ENCODE measurements at regions not wholly inside any gene's neighbourhood (a gene's known extent, or its start where the extent isn't known, plus 50 kb on each side); places are given as distances from the start of the nearest gene placed in this dataset.

GRCh38 chr20:39135885-39136544 lies 173.9 kb downstream of the DHX35 start:
- no peak for DNase-seq (ENCODE audit: low spot score, unreplicated experiment)
- TF ChIP-seq, protein P1, sequence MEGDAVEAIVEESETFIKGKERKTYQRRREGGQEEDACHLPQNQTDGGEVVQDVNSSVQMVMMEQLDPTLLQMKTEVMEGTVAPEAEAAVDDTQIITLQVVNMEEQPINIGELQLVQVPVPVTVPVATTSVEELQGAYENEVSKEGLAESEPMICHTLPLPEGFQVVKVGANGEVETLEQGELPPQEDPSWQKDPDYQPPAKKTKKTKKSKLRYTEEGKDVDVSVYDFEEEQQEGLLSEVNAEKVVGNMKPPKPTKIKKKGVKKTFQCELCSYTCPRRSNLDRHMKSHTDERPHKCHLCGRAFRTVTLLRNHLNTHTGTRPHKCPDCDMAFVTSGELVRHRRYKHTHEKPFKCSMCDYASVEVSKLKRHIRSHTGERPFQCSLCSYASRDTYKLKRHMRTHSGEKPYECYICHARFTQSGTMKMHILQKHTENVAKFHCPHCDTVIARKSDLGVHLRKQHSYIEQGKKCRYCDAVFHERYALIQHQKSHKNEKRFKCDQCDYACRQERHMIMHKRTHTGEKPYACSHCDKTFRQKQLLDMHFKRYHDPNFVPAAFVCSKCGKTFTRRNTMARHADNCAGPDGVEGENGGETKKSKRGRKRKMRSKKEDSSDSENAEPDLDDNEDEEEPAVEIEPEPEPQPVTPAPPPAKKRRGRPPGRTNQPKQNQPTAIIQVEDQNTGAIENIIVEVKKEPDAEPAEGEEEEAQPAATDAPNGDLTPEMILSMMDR (IDR thresholded peaks at IDR 0.05; ENCODE audit: unreplicated experiment), result no peak
- Mint-ChIP-seq H3K27me3 (peaks cover 41% of the 10 kb centered on the region), H3K36me3 (ENCODE audit: insufficient read depth) (no peaks in the 10 kb centered on the region), H3K9me3 (ENCODE audit: low read depth) (no peaks in the 10 kb centered on the region), H3K27ac (no peak overlapping the region), H3K4me1 (ENCODE audit: low read depth) (no peaks in the 10 kb centered on the region), H3K4me3 (ENCODE audit: low read depth) (no peak overlapping the region)

DNA sequence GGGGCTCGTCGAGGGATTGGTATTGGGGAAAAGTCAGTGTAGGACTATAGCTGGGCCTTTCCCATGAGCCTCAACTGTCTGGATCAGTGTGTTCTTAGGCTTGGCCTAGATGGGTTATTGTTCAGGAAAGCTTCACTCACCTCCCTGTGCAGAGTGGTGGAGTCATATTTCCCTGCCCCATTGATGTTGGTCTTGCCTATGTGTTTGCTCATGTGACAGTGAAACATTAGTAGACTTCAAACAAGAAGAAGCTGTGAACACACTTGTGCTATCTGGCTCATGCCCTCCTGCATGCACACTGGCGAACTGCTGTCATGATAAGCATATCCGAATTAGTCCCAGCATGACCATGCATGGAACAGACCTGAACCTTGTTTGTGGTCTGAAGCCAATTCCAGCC lies 171.1 kb downstream of the DHX35 start:
- no peak for DNase-seq (ENCODE audit: low spot score, unreplicated experiment)
- Mint-ChIP-seq H3K36me3 (ENCODE audit: insufficient read depth) (no peaks in the 10 kb centered on the region), H3K27ac (no peak overlapping the region), H3K27me3 (peaks cover 25% of the 10 kb centered on the region), H3K4me3 (ENCODE audit: low read depth) (no peak overlapping the region), H3K4me1 (ENCODE audit: low read depth) (no peaks in the 10 kb centered on the region), H3K9me3 (ENCODE audit: low read depth) (no peaks in the 10 kb centered on the region)
- TF ChIP-seq, protein P1 (IDR thresholded peaks at IDR 0.05; ENCODE audit: unreplicated experiment), result no peak

DNA sequence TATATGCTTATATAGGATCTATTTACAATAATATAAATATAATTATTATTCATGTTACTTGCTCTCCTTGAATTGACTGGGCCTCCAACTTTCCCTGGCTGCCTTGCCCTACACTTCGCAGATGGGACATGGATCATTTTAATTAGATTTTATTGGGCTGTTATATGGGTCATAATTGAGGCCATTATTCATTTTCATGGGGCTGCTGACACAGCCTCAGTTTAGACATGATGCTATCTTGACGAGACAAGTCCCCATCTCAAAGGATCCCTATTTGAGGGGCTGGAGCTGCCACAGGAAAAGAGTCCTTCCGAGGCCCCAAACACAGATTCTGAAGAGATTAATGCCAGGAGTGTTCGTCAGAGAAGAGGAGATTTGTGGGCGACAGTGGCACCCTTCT lies 170.4 kb downstream of the DHX35 start:
- Mint-ChIP-seq H3K4me3 (ENCODE audit: low read depth) (no peak overlapping the region), H3K36me3 (ENCODE audit: insufficient read depth) (no peaks in the 10 kb centered on the region), H3K9me3 (ENCODE audit: low read depth) (no peaks in the 10 kb centered on the region), H3K4me1 (ENCODE audit: low read depth) (no peaks in the 10 kb centered on the region), H3K27ac (no peak overlapping the region), H3K27me3 (peaks cover 23% of the 10 kb centered on the region)
- no peak for DNase-seq (ENCODE audit: low spot score, unreplicated experiment)
- TF ChIP-seq, protein P1 (IDR thresholded peaks at IDR 0.05; ENCODE audit: unreplicated experiment), result no peak

GRCh38 chr20:39132093-39132492 lies 169.9 kb downstream of the DHX35 start:
- peaks cover 19% of the 10 kb centered on the region for H3K27me3 Mint-ChIP-seq
- no peaks in the 10 kb centered on the region for H3K9me3 Mint-ChIP-seq (ENCODE audit: low read depth)
- H3K4me3 Mint-ChIP-seq (ENCODE audit: low read depth), result no peak overlapping the region
- no peak overlapping the region for H3K27ac Mint-ChIP-seq
- no peaks in the 10 kb centered on the region for H3K4me1 Mint-ChIP-seq (ENCODE audit: low read depth)
- H3K36me3 Mint-ChIP-seq (ENCODE audit: insufficient read depth), result no peaks in the 10 kb centered on the region
- TF ChIP-seq, protein P1 (IDR thresholded peaks at IDR 0.05; ENCODE audit: unreplicated experiment), result no peak
- DNase-seq (ENCODE audit: low spot score, unreplicated experiment), result no peak

DNA sequence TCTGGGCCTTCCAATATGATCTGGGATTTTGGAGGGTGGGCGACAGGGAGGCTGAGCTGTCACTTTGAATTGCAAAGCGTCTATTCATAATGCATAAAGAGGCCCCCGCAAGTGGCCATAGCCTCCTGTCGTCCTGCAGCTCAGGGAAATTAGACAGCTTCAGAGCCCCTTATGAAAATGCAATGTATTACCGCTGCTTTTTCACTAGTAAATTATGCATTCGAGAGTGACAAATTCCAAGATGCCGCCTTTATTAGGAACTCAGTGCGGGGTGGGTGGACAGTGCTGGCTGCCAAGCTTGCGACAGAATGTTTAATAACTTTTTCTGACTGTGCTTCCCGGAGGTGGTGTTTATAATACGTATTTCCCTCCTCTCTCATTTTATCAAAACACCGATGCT lies 168.5 kb downstream of the DHX35 start:
- no peaks in the 10 kb centered on the region for H3K36me3 Mint-ChIP-seq (ENCODE audit: insufficient read depth)
- H3K4me1 Mint-ChIP-seq (ENCODE audit: low read depth), result no peaks in the 10 kb centered on the region
- TF ChIP-seq, protein P1 (IDR thresholded peaks at IDR 0.05; ENCODE audit: unreplicated experiment), result no peak
- H3K27me3 Mint-ChIP-seq, result peaks cover 13% of the 10 kb centered on the region
- no peak for DNase-seq (ENCODE audit: low spot score, unreplicated experiment)
- H3K9me3 Mint-ChIP-seq (ENCODE audit: low read depth), result peaks cover 4% of the 10 kb centered on the region
- no peak overlapping the region for H3K4me3 Mint-ChIP-seq (ENCODE audit: low read depth)
- H3K27ac Mint-ChIP-seq, result no peak overlapping the region

Measured in progenitor cell of endocrine pancreas (in vitro differentiated cells).